NCI-H2227 treated with DMSO at 0.1 percent for 48 hours (cell line): ENCODE measurements at regions not wholly inside any gene's neighbourhood (a gene's known extent, or its start where the extent isn't known, plus 50 kb on each side); places are given as distances from the start of the nearest gene placed in this dataset.

Experiments used
- DNase-seq: peaks from one replicate; lab custom pipeline; 2025; lab: John Stamatoyannopoulos, UW

DNA sequence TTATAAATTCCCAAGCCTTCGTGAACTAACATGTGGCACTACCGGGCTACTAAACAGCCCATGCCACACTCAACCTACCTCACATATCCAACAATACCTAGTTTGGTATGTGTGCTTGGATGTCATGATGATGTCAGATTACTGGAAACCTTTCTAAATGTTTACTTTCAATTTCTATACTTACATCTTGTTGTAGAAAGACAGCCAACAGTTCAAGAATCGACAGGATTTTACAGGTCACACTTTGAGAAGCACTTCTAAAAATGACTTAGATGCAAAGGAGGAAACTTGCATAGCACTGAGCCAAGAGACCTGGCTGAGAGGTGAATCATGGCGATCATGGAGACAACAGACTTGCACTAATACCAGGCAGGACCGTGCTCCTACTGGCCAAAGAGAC lies 209.9 kb downstream of the COL4A1 start:
- DNase-seq, result no peak

GRCh38 chr13:110092831-110093247 lies 214.1 kb downstream of the COL4A1 start:
- no peak for DNase-seq

- no peak for DNase-seq
These were observed 217.1 kb downstream of the COL4A1 start for GRCh38 chr13:110089815-110090214.

DNA sequence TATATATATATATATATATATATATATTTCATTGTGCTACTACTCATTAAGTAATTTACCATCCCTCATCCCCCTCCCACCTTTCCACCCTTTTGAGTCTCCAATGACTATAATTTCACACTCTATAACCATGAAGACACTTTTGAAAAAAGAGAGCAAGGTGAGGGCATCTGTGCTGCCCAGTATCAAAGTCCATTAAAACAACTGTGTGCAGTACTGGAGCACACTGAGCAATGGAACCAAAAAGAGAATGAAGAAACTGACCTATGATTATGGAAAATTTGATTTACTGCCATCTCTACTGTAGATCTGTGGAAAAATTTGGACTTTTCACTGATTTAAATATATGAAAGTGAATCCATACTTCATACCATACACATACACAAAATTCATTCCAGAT lies 217.9 kb downstream of the COL4A1 start:
- DNase-seq, result no peak

DNA sequence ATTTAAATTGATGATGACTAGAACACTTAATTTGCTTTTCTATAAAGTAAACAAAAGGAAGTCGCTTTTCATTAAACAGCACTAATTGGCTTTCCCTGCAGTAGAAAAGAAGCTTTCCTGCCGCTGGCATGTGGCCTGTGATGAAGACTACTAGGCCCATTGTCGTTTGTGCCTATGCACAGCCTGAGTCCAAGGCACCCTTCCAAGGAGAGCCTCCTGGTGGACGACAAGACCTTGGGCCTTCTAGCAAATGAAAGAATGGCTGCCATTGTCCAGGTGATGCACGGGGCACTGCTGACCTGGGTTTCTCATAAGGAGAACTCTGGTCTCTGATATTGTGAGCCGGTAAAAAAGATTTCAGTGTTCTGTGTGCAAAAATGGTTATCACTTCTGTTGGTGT lies 233.0 kb downstream of the COL4A1 start:
- DNase-seq, result no peak

- no peak for DNase-seq
These were observed 236.3 kb downstream of the COL4A1 start for GRCh38 chr13:110070511-110071120.

GRCh38 chr13:110070046-110070445 lies 236.9 kb downstream of the COL4A1 start:
- no peak for DNase-seq

GRCh38 chr13:110068176-110068473 lies 238.8 kb downstream of the COL4A1 start:
- no peak for DNase-seq

DNA sequence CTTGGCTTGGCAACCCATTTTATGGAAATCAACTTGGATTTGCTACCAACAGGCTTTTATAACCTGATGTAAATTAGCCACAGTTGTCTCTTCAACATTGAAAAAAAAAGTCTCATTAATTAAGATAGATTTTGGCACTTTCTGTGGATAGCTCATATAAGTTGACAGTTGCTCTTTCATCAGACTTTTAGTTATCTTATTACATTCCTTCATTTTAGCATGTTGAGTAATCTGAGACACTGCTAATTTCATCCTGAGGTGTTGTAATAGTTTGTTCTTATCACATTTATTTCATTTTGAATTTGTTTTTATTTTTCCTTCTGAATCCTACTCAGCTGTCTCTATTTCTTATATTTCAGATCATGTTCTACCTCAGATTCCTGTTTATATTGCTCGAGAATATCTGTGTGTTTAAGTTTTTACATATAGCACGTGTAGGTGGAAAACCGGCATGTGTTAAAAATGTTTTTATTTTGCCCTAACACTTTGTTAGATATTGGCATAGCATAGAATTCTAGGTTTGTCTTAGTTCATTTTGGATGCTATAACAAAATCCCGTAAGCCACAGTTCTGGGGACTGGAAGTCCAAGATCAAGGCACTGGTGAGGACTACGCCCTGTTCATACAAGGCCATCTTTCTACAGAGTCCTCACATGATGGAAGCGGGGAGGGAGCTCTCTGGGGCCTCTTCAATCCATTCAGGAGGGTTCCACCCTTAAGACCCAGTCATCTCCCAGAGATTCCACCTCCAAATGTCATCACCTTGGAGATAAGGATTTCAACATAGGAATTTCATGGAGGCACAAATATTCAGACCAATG lies 239.4 kb downstream of the COL4A1 start:
- DNase-seq, result no peak

- DNase-seq, result no peak
These were observed 241.2 kb downstream of the COL4A1 start for GRCh38 chr13:110065780-110066179.

- no peak for DNase-seq
These were observed 243.2 kb downstream of the COL4A1 start for GRCh38 chr13:110063490-110064421.

GRCh38 chr13:110062777-110063442 lies 244.0 kb downstream of the COL4A1 start:
- no peak for DNase-seq

GRCh38 chr13:110062077-110062776 lies 244.7 kb downstream of the COL4A1 start:
- no peak for DNase-seq

- no peak for DNase-seq
These were observed 245.7 kb downstream of the COL4A1 start for GRCh38 chr13:110061270-110061669.

GRCh38 chr13:110057052-110057451 lies 249.9 kb downstream of the COL4A1 start:
- no peak for DNase-seq

GRCh38 chr13:110056640-110057039 lies 250.3 kb downstream of the COL4A1 start:
- no peak for DNase-seq

DNA sequence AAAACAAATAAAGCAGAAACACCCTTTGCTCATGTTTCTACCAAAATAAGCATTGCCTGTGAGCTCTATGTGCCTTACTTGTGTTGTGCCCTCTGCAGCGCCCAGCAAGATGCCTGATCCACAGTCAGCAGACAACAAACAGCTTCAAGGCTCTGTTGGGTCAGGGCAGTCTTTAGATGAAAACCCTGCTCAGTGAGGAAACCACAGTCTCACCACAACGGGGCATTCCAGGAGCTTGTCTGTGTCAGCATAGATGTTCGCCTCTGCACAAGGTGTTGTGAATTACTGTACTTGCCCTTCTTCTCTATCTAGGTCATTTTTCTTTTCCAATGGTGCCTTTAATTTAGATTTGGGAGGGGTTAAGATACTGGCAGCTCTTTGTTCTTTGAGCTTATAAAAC lies 251.9 kb downstream of the COL4A1 start:
- DNase-seq, result no peak

DNA sequence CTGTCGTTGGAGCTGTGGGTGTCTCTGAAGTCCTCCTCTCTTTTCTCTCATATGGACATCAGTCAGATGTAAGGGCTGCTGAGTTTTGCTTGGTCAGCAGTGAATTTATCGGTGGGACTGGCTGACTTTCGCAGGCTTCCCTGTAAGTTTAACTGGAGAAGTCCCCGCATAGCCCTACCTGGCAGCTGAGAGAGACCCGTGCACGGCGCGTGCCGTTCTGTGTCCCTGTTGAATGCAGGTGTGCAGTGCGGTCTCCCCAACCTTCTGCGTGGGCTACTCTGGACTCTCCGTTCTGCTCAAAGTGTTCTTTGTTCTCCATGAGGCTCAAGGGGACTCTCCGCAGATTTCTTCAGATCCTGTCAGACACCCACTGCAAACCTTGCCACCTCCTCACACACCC lies 252.9 kb downstream of the COL4A1 start:
- DNase-seq, result no peak

GRCh38 chr13:110047496-110047895 lies 259.5 kb downstream of the COL4A1 start:
- no peak for DNase-seq

DNA sequence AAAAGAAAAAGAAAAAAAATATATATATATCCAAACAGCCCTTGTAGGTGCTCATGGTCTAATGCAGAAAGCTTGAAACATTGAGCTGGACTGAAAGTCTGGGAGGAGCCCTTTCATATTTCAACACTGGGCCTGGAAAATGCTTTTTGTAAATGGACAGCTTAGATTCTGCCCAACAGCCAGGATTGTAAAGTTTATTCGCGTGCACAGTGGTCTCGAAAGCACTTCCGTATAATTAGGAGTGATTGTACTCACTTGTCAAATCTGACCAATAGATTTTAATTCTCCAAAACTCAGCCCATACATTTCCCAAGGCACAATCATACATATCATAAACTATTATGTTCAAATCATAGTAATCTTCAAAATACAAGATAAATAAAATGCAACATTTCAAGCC lies 260.1 kb downstream of the COL4A1 start:
- no peak for DNase-seq

DNA sequence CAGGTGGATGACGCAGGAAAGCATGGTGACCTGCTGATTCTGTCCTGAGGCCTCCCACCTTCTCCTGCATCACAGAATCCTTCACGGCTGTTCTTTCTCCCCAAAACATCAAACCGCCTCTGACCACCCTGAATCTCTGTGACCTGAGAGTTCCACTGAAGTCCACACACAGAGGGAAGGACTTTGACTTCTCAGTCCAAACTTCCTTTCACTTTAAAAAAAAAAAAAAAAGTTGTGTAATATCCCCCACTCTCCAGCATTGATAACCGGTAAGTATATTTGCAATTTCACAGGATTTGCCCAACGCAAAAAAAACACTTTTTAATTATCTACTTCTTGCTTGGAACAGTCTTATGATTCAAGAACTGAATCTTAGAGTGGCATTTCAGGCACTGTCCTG lies 259.5 kb upstream of the IRS2 start:
- no peak for DNase-seq

GRCh38 chr13:110045202-110045601 lies 258.8 kb upstream of the IRS2 start:
- no peak for DNase-seq
